Glutamatergic neuron (in vitro differentiated cells): ENCODE measurements at regions not wholly inside any gene's neighbourhood (a gene's known extent, or its start where the extent isn't known, plus 50 kb on each side); places are given as distances from the start of the nearest gene placed in this dataset.
"Not testable (repeated sequence)": the region's sequence is repeated elsewhere in the genome, so short reads cannot be mapped to it uniquely, and the experiment has no call there.

ENCODE experiments used
- DNase-seq: peaks from one replicate; pipeline ENCODE4 v3.0.0; 2022
- H3K27ac Mint-ChIP-seq: one replicate; pipeline ENCODE4 v1.8.0; 2020; ENCODE audit warnings: mild to moderate bottlenecking, mixed read lengths, inconsistent platforms; ENCODE audit not compliant: unreplicated experiment
- H3K27me3 Mint-ChIP-seq: one replicate; pipeline ENCODE4 v1.8.0; 2020; ENCODE audit warnings: mild to moderate bottlenecking, moderate library complexity, mixed read lengths, inconsistent platforms; ENCODE audit not compliant: unreplicated experiment
- H3K36me3 Mint-ChIP-seq: one replicate; pipeline ENCODE4 v1.8.0; 2020; ENCODE audit warnings: mild to moderate bottlenecking, mixed read lengths, inconsistent platforms; ENCODE audit not compliant: unreplicated experiment
- H3K4me1 Mint-ChIP-seq: one replicate; pipeline ENCODE4 v1.8.0; 2020; ENCODE audit warnings: mild to moderate bottlenecking, low read depth, mixed read lengths, inconsistent platforms; ENCODE audit not compliant: unreplicated experiment
- H3K4me3 Mint-ChIP-seq: one replicate; pipeline ENCODE4 v1.8.0; 2020; ENCODE audit warnings: mild to moderate bottlenecking, mixed read lengths, inconsistent platforms; ENCODE audit not compliant: unreplicated experiment
- H3K9me3 Mint-ChIP-seq: one replicate; pipeline ENCODE4 v1.8.0; 2020; ENCODE audit warnings: mild to moderate bottlenecking, moderate library complexity, mixed read lengths, inconsistent platforms; ENCODE audit not compliant: unreplicated experiment
- CTCF ChIP-seq: fragments of 200-600 bp; sonication (generic); IDR thresholded peaks from one replicate; pipeline ENCODE4 v1.5.0; 2021; ENCODE audit not compliant: partially characterized antibody, unreplicated experiment

- DNase-seq = no peak
- Mint-ChIP-seq H3K4me1 (no peaks in the 10 kb centered on the region), H3K27ac (no peak overlapping the region), H3K4me3 (no peak overlapping the region), H3K36me3 (no peaks in the 10 kb centered on the region), H3K27me3 (peaks cover 7% of the 10 kb centered on the region), H3K9me3 (peaks cover 3% of the 10 kb centered on the region)
- TF ChIP-seq CTCF = no peak
Observed at GRCh38 chr14:96717116-96717515, 80.1 kb upstream of the VRK1 start.

GRCh38 chr14:96718407-96718806 lies 78.8 kb upstream of the VRK1 start:
- Mint-ChIP-seq H3K27me3 (peaks cover 5% of the 10 kb centered on the region), H3K36me3 (no peaks in the 10 kb centered on the region), H3K27ac (no peak overlapping the region), H3K4me3 (no peak overlapping the region), H3K9me3 (peaks cover 3% of the 10 kb centered on the region), H3K4me1 (no peaks in the 10 kb centered on the region)
- no peak for DNase-seq
- no peak for TF ChIP-seq CTCF

- DNase-seq, H3K27ac Mint-ChIP-seq, H3K27me3 Mint-ChIP-seq, H3K36me3 Mint-ChIP-seq, H3K4me1 Mint-ChIP-seq, H3K4me3 Mint-ChIP-seq, H3K9me3 Mint-ChIP-seq: not testable (repeated sequence)
Observed at GRCh38 chr14:96720702-96721101, 76.5 kb upstream of the VRK1 start.

GRCh38 chr14:96722736-96723135 lies 74.4 kb upstream of the VRK1 start:
- Mint-ChIP-seq H3K36me3 (no peaks in the 10 kb centered on the region), H3K27me3 (peaks cover 6% of the 10 kb centered on the region), H3K9me3 (peaks cover 8% of the 10 kb centered on the region), H3K4me3 (no peak overlapping the region), H3K27ac (no peak overlapping the region), H3K4me1 (no peaks in the 10 kb centered on the region)
- DNase-seq = no peak
- TF ChIP-seq CTCF = no peak

- DNase-seq = no peak
- H3K4me3 Mint-ChIP-seq = no peak overlapping the region
- H3K36me3 Mint-ChIP-seq = no peaks in the 10 kb centered on the region
- peaks cover 5% of the 10 kb centered on the region for H3K27me3 Mint-ChIP-seq
- H3K4me1 Mint-ChIP-seq = no peaks in the 10 kb centered on the region
- H3K27ac Mint-ChIP-seq = no peak overlapping the region
- peaks cover 9% of the 10 kb centered on the region for H3K9me3 Mint-ChIP-seq
- no peak for TF ChIP-seq CTCF
Observed at GRCh38 chr14:96723946-96724345, 73.2 kb upstream of the VRK1 start.

- Mint-ChIP-seq H3K36me3 (no peaks in the 10 kb centered on the region), H3K27me3 (peaks cover 5% of the 10 kb centered on the region), H3K27ac (no peak overlapping the region), H3K9me3 (peaks cover 9% of the 10 kb centered on the region), H3K4me1 (no peaks in the 10 kb centered on the region), H3K4me3 (no peak overlapping the region)
- no peak for DNase-seq
- TF ChIP-seq CTCF = no peak
Observed at GRCh38 chr14:96725232-96725631, 72.0 kb upstream of the VRK1 start.
